Trophoblast cell (in vitro differentiated cells and primary cell): ENCODE measurements at regions not wholly inside any gene's neighbourhood (a gene's known extent, or its start where the extent isn't known, plus 50 kb on each side); places are given as distances from the start of the nearest gene placed in this dataset.

Experiments
- DNase-seq, 2 donors: peaks; one replicate each; pipeline ENCODE4 v3.0.0-alpha.2; 2016
- H2AFZ ChIP-seq: 2 replicates; pipeline ENCODE4 v1.6.1; 2013; ENCODE audit warnings: low read length, moderate library complexity, mild to moderate bottlenecking; ENCODE audit not compliant: insufficient read depth, poor library complexity
- H2AK5ac ChIP-seq: 2 replicates; pipeline ENCODE4 v1.6.1; 2013; ENCODE audit warnings: mild to moderate bottlenecking, low read length
- H2BK120ac ChIP-seq: 2 replicates; pipeline ENCODE4 v1.6.1; 2013; ENCODE audit warnings: low read length, mild to moderate bottlenecking, moderate library complexity; ENCODE audit not compliant: insufficient read depth, poor library complexity
- H2BK12ac ChIP-seq: 2 replicates; pipeline ENCODE4 v1.6.1; 2013; ENCODE audit warnings: mild to moderate bottlenecking, low read length, moderate library complexity
- H2BK5ac ChIP-seq: 2 replicates; pipeline ENCODE4 v1.6.1; 2013; ENCODE audit warnings: low read length, low read depth, moderate library complexity, mild to moderate bottlenecking; ENCODE audit not compliant: poor library complexity
- H3K14ac ChIP-seq: 2 replicates; pipeline ENCODE4 v1.6.1; 2013; ENCODE audit warnings: mild to moderate bottlenecking, low read length
- H3K18ac ChIP-seq: 2 replicates; pipeline ENCODE4 v1.6.1; 2013; ENCODE audit warnings: mild to moderate bottlenecking, low read length
- H3K23ac ChIP-seq: 2 replicates; pipeline ENCODE4 v1.6.1; 2013; ENCODE audit warnings: low read length
- H3K27ac ChIP-seq: 2 replicates; pipeline ENCODE4 v1.5.1; 2013; ENCODE audit warnings: low read depth, mild to moderate bottlenecking, inconsistent platforms, low read length, moderate library complexity
- H3K27me3 ChIP-seq: 2 replicates; pipeline ENCODE4 v1.6.1; 2013; ENCODE audit warnings: inconsistent platforms, mild to moderate bottlenecking, low read length, moderate library complexity; ENCODE audit not compliant: insufficient read depth
- H3K36me3 ChIP-seq, 2 experiments: 1 replicate in 1 of 2; 2 replicates in 1 of 2; pipeline ENCODE4 v1.6.1; 2013; ENCODE audit warnings: low read length in 2 of 2, mild to moderate bottlenecking in 2 of 2, moderate library complexity in 1 of 2; ENCODE audit not compliant: insufficient read depth in 2 of 2, control insufficient read depth in 1 of 2
- H3K4ac ChIP-seq: 2 replicates; pipeline ENCODE4 v1.6.1; 2013; ENCODE audit warnings: low read depth, mild to moderate bottlenecking, low read length, moderate library complexity
- H3K4me1 ChIP-seq, 2 experiments: 1 replicate in 1 of 2; 2 replicates in 1 of 2; pipeline ENCODE4 v1.6.1; 2013; ENCODE audit warnings: low read length in 2 of 2, mild to moderate bottlenecking in 2 of 2, moderate library complexity in 1 of 2; ENCODE audit not compliant: insufficient read depth in 2 of 2, control insufficient read depth in 1 of 2
- H3K4me2 ChIP-seq: 2 replicates; pipeline ENCODE4 v1.6.1; 2013; ENCODE audit warnings: inconsistent platforms, mild to moderate bottlenecking, low read length, moderate library complexity
- H3K4me3 ChIP-seq: 2 replicates; pipeline ENCODE4 v1.5.1; 2013; ENCODE audit warnings: mild to moderate bottlenecking, low read depth, low read length, inconsistent platforms
- H3K79me1 ChIP-seq: one replicate; pipeline ENCODE4 v1.6.1; 2013; ENCODE audit warnings: low read length
- H3K79me2 ChIP-seq: 2 replicates; pipeline ENCODE4 v1.6.1; 2013; ENCODE audit warnings: low read length, mild to moderate bottlenecking; ENCODE audit not compliant: control insufficient read depth, insufficient read depth, poor library complexity
- H3K9ac ChIP-seq: 2 replicates; pipeline ENCODE4 v1.6.1; 2013; ENCODE audit warnings: mild to moderate bottlenecking, low read length
- H3K9me3 ChIP-seq: 2 replicates; pipeline ENCODE4 v1.6.1; 2013; ENCODE audit warnings: low read depth, mild to moderate bottlenecking, control low read depth, inconsistent platforms, low read length; ENCODE audit not compliant: insufficient read depth
- H4K12ac ChIP-seq: 2 replicates; pipeline ENCODE4 v1.6.1; 2013; ENCODE audit warnings: low read depth, mild to moderate bottlenecking, low read length, moderate library complexity
- H4K8ac ChIP-seq: 2 replicates; pipeline ENCODE4 v1.6.1; 2013; ENCODE audit warnings: low read depth, mild to moderate bottlenecking, low read length, moderate library complexity
- H4K91ac ChIP-seq: one replicate; pipeline ENCODE4 v1.6.1; 2013; ENCODE audit warnings: low read depth, mild to moderate bottlenecking, low read length, moderate library complexity
- WGBS: extraction: QIAGEN DNeasy Blood & Tissue Kit; methylation state at CpG from one replicate; pipeline ENCODE4 v1.1.7; 2013; ENCODE audit warnings: missing lambda C conversion rate; ENCODE audit not compliant: insufficient read length, insufficient coverage; ENCODE audit errors: extremely low coverage; 5-methylcytosine and 5-hydroxymethylcytosine counted together

GRCh38 chr14:58876608-58877007 lies 238.8 kb downstream of the DACT1 start:
- DNase-seq = no peak
- Histone ChIP-seq H3K4me1 (no peaks in the 10 kb centered on the region), H4K12ac (no peak overlapping the region), H3K36me3 (no peaks in the 10 kb centered on the region), H3K79me1 (no peaks in the 10 kb centered on the region), H3K14ac (no peak overlapping the region), H3K27me3 (no peaks in the 10 kb centered on the region), H2AK5ac (no peak overlapping the region), H2AFZ (no peak overlapping the region), H3K27ac (no peak overlapping the region), H3K4ac (no peak overlapping the region), H2BK5ac (no peak overlapping the region), H3K4me3 (no peak overlapping the region), H3K9me3 (no peaks in the 10 kb centered on the region), H3K23ac (no peak overlapping the region), H4K91ac (no peak overlapping the region), H3K9ac (no peak overlapping the region), H2BK12ac (no peak overlapping the region), H4K8ac (no peak overlapping the region), H3K4me2 (no peak overlapping the region), H2BK120ac (no peak overlapping the region), H3K79me2 (no peaks in the 10 kb centered on the region), H3K18ac (no peak overlapping the region)

GRCh38 chr14:58878439-58879139 lies 240.8 kb downstream of the DACT1 start:
- Histone ChIP-seq H3K4me2 (no peak overlapping the region), H4K91ac (no peak overlapping the region), H2BK120ac (no peak overlapping the region), H3K18ac (no peak overlapping the region), H3K79me1 (no peaks in the 10 kb centered on the region), H3K4me1 (no peaks in the 10 kb centered on the region), H2BK5ac (no peak overlapping the region), H4K8ac (no peak overlapping the region), H3K4ac (no peak overlapping the region), H3K4me3 (no peak overlapping the region), H3K27me3 (no peaks in the 10 kb centered on the region), H3K9me3 (no peaks in the 10 kb centered on the region), H3K36me3 (no peaks in the 10 kb centered on the region), H2BK12ac (no peak overlapping the region), H3K27ac (no peak overlapping the region), H3K9ac (no peak overlapping the region), H3K79me2 (no peaks in the 10 kb centered on the region), H2AFZ (no peak overlapping the region), H3K14ac (no peak overlapping the region), H4K12ac (no peak overlapping the region), H3K23ac (peak overlapping the region; percentile 91), H2AK5ac (no peak overlapping the region)
- no peak for DNase-seq
- no CpG with 5 or more reads among the region's 2 CpGs for WGBS

- no peak for DNase-seq
- no peaks in the 10 kb centered on the region for H3K27me3 ChIP-seq
- H3K4ac ChIP-seq = no peak overlapping the region
- no CpG with 5 or more reads among the region's 1 CpG for WGBS
- H3K4me3 ChIP-seq = no peak overlapping the region
- no peak overlapping the region for H3K9ac ChIP-seq
- H3K9me3 ChIP-seq = no peaks in the 10 kb centered on the region
- no peak overlapping the region for H3K23ac ChIP-seq
- no peaks in the 10 kb centered on the region for H3K4me1 ChIP-seq
- H3K18ac ChIP-seq = no peak overlapping the region
- H3K27ac ChIP-seq = no peak overlapping the region
- H2BK5ac ChIP-seq = no peak overlapping the region
- no peak overlapping the region for H2AK5ac ChIP-seq
- H3K79me2 ChIP-seq = no peaks in the 10 kb centered on the region
- no peaks in the 10 kb centered on the region for H3K36me3 ChIP-seq
- H3K4me2 ChIP-seq = no peak overlapping the region
- no peak overlapping the region for H2BK12ac ChIP-seq
- no peak overlapping the region for H4K8ac ChIP-seq
- H2AFZ ChIP-seq = no peak overlapping the region
- no peak overlapping the region for H3K14ac ChIP-seq
- H4K91ac ChIP-seq = no peak overlapping the region
- H3K79me1 ChIP-seq = no peaks in the 10 kb centered on the region
- H4K12ac ChIP-seq = no peak overlapping the region
- no peak overlapping the region for H2BK120ac ChIP-seq
These were observed 243.7 kb downstream of the DACT1 start for GRCh38 chr14:58881433-58881832.

GRCh38 chr14:58882577-58883018 lies 244.8 kb downstream of the DACT1 start:
- Histone ChIP-seq H3K14ac (no peak overlapping the region), H2BK120ac (no peak overlapping the region), H2BK5ac (no peak overlapping the region), H3K36me3 (no peaks in the 10 kb centered on the region), H3K79me2 (no peaks in the 10 kb centered on the region), H3K9me3 (no peaks in the 10 kb centered on the region), H4K91ac (no peak overlapping the region), H3K4me1 (no peaks in the 10 kb centered on the region), H3K4me3 (no peak overlapping the region), H2BK12ac (no peak overlapping the region), H4K12ac (no peak overlapping the region), H3K4me2 (no peak overlapping the region), H3K23ac (no peak overlapping the region), H3K27ac (no peak overlapping the region), H4K8ac (no peak overlapping the region), H3K9ac (no peak overlapping the region), H3K4ac (no peak overlapping the region), H3K27me3 (no peaks in the 10 kb centered on the region), H3K79me1 (no peaks in the 10 kb centered on the region), H2AFZ (no peak overlapping the region), H2AK5ac (no peak overlapping the region), H3K18ac (no peak overlapping the region)
- DNase-seq = no peak
- WGBS = no CpG with 5 or more reads among the region's 4 CpGs
